Suppressor macrophage (primary cell): ENCODE measurements at regions not wholly inside any gene's neighbourhood (a gene's known extent, or its start where the extent isn't known, plus 50 kb on each side); places are given as distances from the start of the nearest gene placed in this dataset.

Source experiments
- DNase-seq, 4 experiments: peaks; one replicate each; pipeline ENCODE4 v3.0.0-alpha.2; 2020 to 2022

- no peak for DNase-seq
Measured at GRCh38 chr10:16367621-16368292, 69.1 kb upstream of the PTER start.

- DNase-seq = no peak
Measured at GRCh38 chr10:16381083-16381482, 55.7 kb upstream of the PTER start.

GRCh38 chr10:16384021-16384420 lies 52.8 kb upstream of the PTER start:
- DNase-seq = no peak

- no peak for DNase-seq
Measured at GRCh38 chr10:16386855-16387254, 50.0 kb upstream of the PTER start.
